Endothelial cell of umbilical vein (primary cell): ENCODE measurements at regions not wholly inside any gene's neighbourhood (a gene's known extent, or its start where the extent isn't known, plus 50 kb on each side); places are given as distances from the start of the nearest gene placed in this dataset.

ENCODE experiments used
- EZH2 ChIP-seq: IDR thresholded peaks from 2 replicates; pipeline ENCODE4 v1.6.1; 2012; ENCODE audit warnings: borderline replicate concordance, low read depth, mild to moderate bottlenecking, moderate library complexity, low read length, inconsistent platforms; ENCODE audit not compliant: severe bottlenecking
- POLR2A ChIP-seq: IDR thresholded peaks from 2 replicates; pipeline ENCODE4 v1.6.1; 2012; ENCODE audit warnings: low read depth, mild to moderate bottlenecking, control low read depth, low read length
- POLR2AphosphoS5 ChIP-seq: IDR thresholded peaks from 2 replicates; pipeline ENCODE4 v1.6.1; 2012; ENCODE audit warnings: low read depth, mild to moderate bottlenecking, control low read depth, low read length, moderate library complexity; ENCODE audit not compliant: insufficient read depth
- TF ChIP-seq, protein P1 (sequence below), 2 donors: IDR thresholded peaks; 1 replicate in 1 of 2; 2 replicates in 1 of 2; pipeline ENCODE4 v1.5.1; 2011; ENCODE audit warnings: low read length in 2 of 2, mild to moderate bottlenecking in 2 of 2, moderate library complexity in 2 of 2, control low read depth in 1 of 2, inconsistent platforms in 1 of 2, low read depth in 1 of 2; ENCODE audit not compliant: insufficient read depth in 1 of 2; ENCODE audit errors: extremely low read depth in 1 of 2
- TF ChIP-seq, protein P2 (sequence below): IDR thresholded peaks from 2 replicates; pipeline ENCODE4 v1.6.1; 2011; ENCODE audit not compliant: insufficient read depth, insufficient read length

DNA sequence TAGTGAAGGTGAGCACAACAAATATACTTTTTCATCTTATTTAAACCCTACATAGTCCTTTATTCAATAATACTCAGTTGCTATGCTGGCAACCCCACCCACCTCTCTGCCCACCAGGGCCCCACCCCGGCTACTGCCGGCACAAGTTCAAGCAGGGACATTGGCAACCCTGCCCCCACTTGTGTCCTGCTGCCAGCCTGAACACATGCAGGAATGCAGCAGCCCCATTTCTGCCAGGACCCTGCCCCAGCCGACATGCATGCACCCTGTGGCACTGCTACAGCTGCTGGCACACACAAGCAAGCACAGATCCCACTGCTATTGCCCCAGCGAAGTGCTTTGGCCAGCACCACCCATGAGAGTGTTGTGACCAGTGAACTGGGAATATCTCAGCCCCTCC is 289.8 kb downstream of the COG6 start:
- no peak for TF ChIP-seq POLR2AphosphoS5
- no peak for TF ChIP-seq POLR2A
- TF ChIP-seq, protein P1, sequence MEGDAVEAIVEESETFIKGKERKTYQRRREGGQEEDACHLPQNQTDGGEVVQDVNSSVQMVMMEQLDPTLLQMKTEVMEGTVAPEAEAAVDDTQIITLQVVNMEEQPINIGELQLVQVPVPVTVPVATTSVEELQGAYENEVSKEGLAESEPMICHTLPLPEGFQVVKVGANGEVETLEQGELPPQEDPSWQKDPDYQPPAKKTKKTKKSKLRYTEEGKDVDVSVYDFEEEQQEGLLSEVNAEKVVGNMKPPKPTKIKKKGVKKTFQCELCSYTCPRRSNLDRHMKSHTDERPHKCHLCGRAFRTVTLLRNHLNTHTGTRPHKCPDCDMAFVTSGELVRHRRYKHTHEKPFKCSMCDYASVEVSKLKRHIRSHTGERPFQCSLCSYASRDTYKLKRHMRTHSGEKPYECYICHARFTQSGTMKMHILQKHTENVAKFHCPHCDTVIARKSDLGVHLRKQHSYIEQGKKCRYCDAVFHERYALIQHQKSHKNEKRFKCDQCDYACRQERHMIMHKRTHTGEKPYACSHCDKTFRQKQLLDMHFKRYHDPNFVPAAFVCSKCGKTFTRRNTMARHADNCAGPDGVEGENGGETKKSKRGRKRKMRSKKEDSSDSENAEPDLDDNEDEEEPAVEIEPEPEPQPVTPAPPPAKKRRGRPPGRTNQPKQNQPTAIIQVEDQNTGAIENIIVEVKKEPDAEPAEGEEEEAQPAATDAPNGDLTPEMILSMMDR (IDR thresholded peaks at IDR 0.05; ENCODE audit: extremely low read depth in 1 of 2, insufficient read depth in 1 of 2, low read depth in 1 of 2, low read length in 2 of 2), result no peak
- TF ChIP-seq, protein P2, sequence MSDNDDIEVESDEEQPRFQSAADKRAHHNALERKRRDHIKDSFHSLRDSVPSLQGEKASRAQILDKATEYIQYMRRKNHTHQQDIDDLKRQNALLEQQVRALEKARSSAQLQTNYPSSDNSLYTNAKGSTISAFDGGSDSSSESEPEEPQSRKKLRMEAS, result no peak
- TF ChIP-seq EZH2, result no peak
